ENCODE measurements at regions not wholly inside any gene's neighbourhood (a gene's known extent, or its start where the extent isn't known, plus 50 kb on each side); places are given as distances from the start of the nearest gene placed in this dataset.

GRCh38 chr1:104348277-104348676 lies 598.6 kb downstream of the AMY1C start:
- no peaks in the 10 kb centered on the region for H3K4me1 ChIP-seq (ENCODE audit: control insufficient read depth in 1 of 2, insufficient read depth in 2 of 2, low read length in 2 of 2)
- H2AFZ ChIP-seq (ENCODE audit: insufficient read depth, low read length, poor library complexity), result no peak overlapping the region
- no peak overlapping the region for H3K4me2 ChIP-seq (ENCODE audit: low read length)
- no peaks in the 10 kb centered on the region for H3K79me2 ChIP-seq (ENCODE audit: control insufficient read depth, insufficient read depth, low read length, poor library complexity)
- H3K18ac ChIP-seq (ENCODE audit: low read length), result no peak overlapping the region
- H4K8ac ChIP-seq (ENCODE audit: low read depth, low read length), result no peak overlapping the region
- H3K27ac ChIP-seq (ENCODE audit: low read depth, low read length), result no peak overlapping the region
- no peak overlapping the region for H2BK5ac ChIP-seq (ENCODE audit: low read depth, low read length, poor library complexity)
- H2BK120ac ChIP-seq (ENCODE audit: insufficient read depth, low read length, poor library complexity), result no peak overlapping the region
- no peak overlapping the region for H3K4me3 ChIP-seq (ENCODE audit: low read depth, low read length)
- no peak overlapping the region for H2BK12ac ChIP-seq (ENCODE audit: low read length)
- no peak overlapping the region for H4K12ac ChIP-seq (ENCODE audit: low read depth, low read length)
- H3K9ac ChIP-seq (ENCODE audit: low read length), result no peak overlapping the region
- H3K27me3 ChIP-seq (ENCODE audit: insufficient read depth, low read length), result no peaks in the 10 kb centered on the region
- DNase-seq, result no peak
- H3K79me1 ChIP-seq (ENCODE audit: low read length), result no peaks in the 10 kb centered on the region
- no peaks in the 10 kb centered on the region for H3K36me3 ChIP-seq (ENCODE audit: control insufficient read depth in 1 of 2, insufficient read depth in 2 of 2, low read length in 2 of 2)
- no peak overlapping the region for H4K91ac ChIP-seq (ENCODE audit: low read depth, low read length)
- H3K4ac ChIP-seq (ENCODE audit: low read depth, low read length), result no peak overlapping the region
- no CpG with 5 or more reads among the region's 1 CpG for WGBS (ENCODE audit: extremely low coverage, insufficient coverage, insufficient read length)
- no peak overlapping the region for H2AK5ac ChIP-seq (ENCODE audit: low read length)
- H3K23ac ChIP-seq (ENCODE audit: low read length), result no peak overlapping the region
- no peak overlapping the region for H3K14ac ChIP-seq (ENCODE audit: low read length)
- no peaks in the 10 kb centered on the region for H3K9me3 ChIP-seq (ENCODE audit: insufficient read depth, low read depth, low read length)

- Histone ChIP-seq H3K23ac (ENCODE audit: low read length) (no peak overlapping the region), H3K79me1 (ENCODE audit: low read length) (no peaks in the 10 kb centered on the region), H3K27me3 (ENCODE audit: insufficient read depth, low read length) (no peaks in the 10 kb centered on the region), H3K18ac (ENCODE audit: low read length) (no peak overlapping the region), H3K4me2 (ENCODE audit: low read length) (no peak overlapping the region), H2BK12ac (ENCODE audit: low read length) (no peak overlapping the region), H3K4me1 (ENCODE audit: control insufficient read depth in 1 of 2, insufficient read depth in 2 of 2, low read length in 2 of 2) (no peaks in the 10 kb centered on the region), H2AFZ (ENCODE audit: insufficient read depth, low read length, poor library complexity) (no peak overlapping the region), H3K9me3 (ENCODE audit: insufficient read depth, low read depth, low read length) (no peaks in the 10 kb centered on the region), H2AK5ac (ENCODE audit: low read length) (no peak overlapping the region), H3K4me3 (ENCODE audit: low read depth, low read length) (no peak overlapping the region), H3K14ac (ENCODE audit: low read length) (no peak overlapping the region), H3K27ac (ENCODE audit: low read depth, low read length) (no peak overlapping the region), H3K9ac (ENCODE audit: low read length) (no peak overlapping the region), H4K91ac (ENCODE audit: low read depth, low read length) (no peak overlapping the region), H3K4ac (ENCODE audit: low read depth, low read length) (no peak overlapping the region), H4K12ac (ENCODE audit: low read depth, low read length) (no peak overlapping the region), H4K8ac (ENCODE audit: low read depth, low read length) (no peak overlapping the region), H2BK120ac (ENCODE audit: insufficient read depth, low read length, poor library complexity) (no peak overlapping the region), H2BK5ac (ENCODE audit: low read depth, low read length, poor library complexity) (no peak overlapping the region), H3K36me3 (ENCODE audit: control insufficient read depth in 1 of 2, insufficient read depth in 2 of 2, low read length in 2 of 2) (no peaks in the 10 kb centered on the region), H3K79me2 (ENCODE audit: control insufficient read depth, insufficient read depth, low read length, poor library complexity) (no peaks in the 10 kb centered on the region)
- DNase-seq, result no peak
- no CpG with 5 or more reads among the region's 1 CpG for WGBS (ENCODE audit: extremely low coverage, insufficient coverage, insufficient read length)
Measured at GRCh38 chr1:104353580-104353979, 603.9 kb downstream of the AMY1C start.

GRCh38 chr1:104358086-104358485 lies 608.4 kb downstream of the AMY1C start:
- Histone ChIP-seq H3K14ac (ENCODE audit: low read length) (no peak overlapping the region), H3K4me1 (ENCODE audit: control insufficient read depth in 1 of 2, insufficient read depth in 2 of 2, low read length in 2 of 2) (no peaks in the 10 kb centered on the region), H4K12ac (ENCODE audit: low read depth, low read length) (no peak overlapping the region), H3K79me2 (ENCODE audit: control insufficient read depth, insufficient read depth, low read length, poor library complexity) (no peaks in the 10 kb centered on the region), H2BK120ac (ENCODE audit: insufficient read depth, low read length, poor library complexity) (no peak overlapping the region), H3K9me3 (ENCODE audit: insufficient read depth, low read depth, low read length) (no peaks in the 10 kb centered on the region), H3K27me3 (ENCODE audit: insufficient read depth, low read length) (no peaks in the 10 kb centered on the region), H3K4me3 (ENCODE audit: low read depth, low read length) (no peak overlapping the region), H3K4ac (ENCODE audit: low read depth, low read length) (no peak overlapping the region), H3K79me1 (ENCODE audit: low read length) (no peaks in the 10 kb centered on the region), H3K4me2 (ENCODE audit: low read length) (no peak overlapping the region), H3K23ac (ENCODE audit: low read length) (no peak overlapping the region), H3K18ac (ENCODE audit: low read length) (no peak overlapping the region), H2BK5ac (ENCODE audit: low read depth, low read length, poor library complexity) (no peak overlapping the region), H2BK12ac (ENCODE audit: low read length) (no peak overlapping the region), H2AFZ (ENCODE audit: insufficient read depth, low read length, poor library complexity) (no peak overlapping the region), H3K9ac (ENCODE audit: low read length) (no peak overlapping the region), H2AK5ac (ENCODE audit: low read length) (no peak overlapping the region), H4K91ac (ENCODE audit: low read depth, low read length) (no peak overlapping the region), H4K8ac (ENCODE audit: low read depth, low read length) (no peak overlapping the region), H3K27ac (ENCODE audit: low read depth, low read length) (no peak overlapping the region), H3K36me3 (ENCODE audit: control insufficient read depth in 1 of 2, insufficient read depth in 2 of 2, low read length in 2 of 2) (no peaks in the 10 kb centered on the region)
- no CpG with 5 or more reads among the region's 1 CpG for WGBS (ENCODE audit: extremely low coverage, insufficient coverage, insufficient read length)
- no peak for DNase-seq

GRCh38 chr1:104358621-104359020 lies 608.9 kb downstream of the AMY1C start:
- H3K27ac ChIP-seq (ENCODE audit: low read depth, low read length), result no peak overlapping the region
- no peaks in the 10 kb centered on the region for H3K79me1 ChIP-seq (ENCODE audit: low read length)
- H4K12ac ChIP-seq (ENCODE audit: low read depth, low read length), result no peak overlapping the region
- no peak overlapping the region for H3K18ac ChIP-seq (ENCODE audit: low read length)
- WGBS (ENCODE audit: extremely low coverage, insufficient coverage, insufficient read length), result no CpG with 5 or more reads among the region's 3 CpGs
- no peak overlapping the region for H3K14ac ChIP-seq (ENCODE audit: low read length)
- no peaks in the 10 kb centered on the region for H3K9me3 ChIP-seq (ENCODE audit: insufficient read depth, low read depth, low read length)
- H3K4ac ChIP-seq (ENCODE audit: low read depth, low read length), result no peak overlapping the region
- H3K79me2 ChIP-seq (ENCODE audit: control insufficient read depth, insufficient read depth, low read length, poor library complexity), result no peaks in the 10 kb centered on the region
- H3K9ac ChIP-seq (ENCODE audit: low read length), result no peak overlapping the region
- no peak overlapping the region for H3K4me3 ChIP-seq (ENCODE audit: low read depth, low read length)
- no peak overlapping the region for H2BK5ac ChIP-seq (ENCODE audit: low read depth, low read length, poor library complexity)
- no peaks in the 10 kb centered on the region for H3K36me3 ChIP-seq (ENCODE audit: control insufficient read depth in 1 of 2, insufficient read depth in 2 of 2, low read length in 2 of 2)
- H3K4me2 ChIP-seq (ENCODE audit: low read length), result no peak overlapping the region
- H3K27me3 ChIP-seq (ENCODE audit: insufficient read depth, low read length), result no peaks in the 10 kb centered on the region
- no peak for DNase-seq
- H2BK120ac ChIP-seq (ENCODE audit: insufficient read depth, low read length, poor library complexity), result no peak overlapping the region
- H3K23ac ChIP-seq (ENCODE audit: low read length), result no peak overlapping the region
- no peak overlapping the region for H4K91ac ChIP-seq (ENCODE audit: low read depth, low read length)
- no peak overlapping the region for H4K8ac ChIP-seq (ENCODE audit: low read depth, low read length)
- no peaks in the 10 kb centered on the region for H3K4me1 ChIP-seq (ENCODE audit: control insufficient read depth in 1 of 2, insufficient read depth in 2 of 2, low read length in 2 of 2)
- no peak overlapping the region for H2AK5ac ChIP-seq (ENCODE audit: low read length)
- H2AFZ ChIP-seq (ENCODE audit: insufficient read depth, low read length, poor library complexity), result no peak overlapping the region
- H2BK12ac ChIP-seq (ENCODE audit: low read length), result no peak overlapping the region

Measured in trophoblast cell (in vitro differentiated cells and primary cell).